Activated B cell treated with CpG ODN at 0.5 μM for 24 hours (primary cell): ENCODE measurements at regions not wholly inside any gene's neighbourhood (a gene's known extent, or its start where the extent isn't known, plus 50 kb on each side); places are given as distances from the start of the nearest gene placed in this dataset.

ENCODE experiments used
- ATAC-seq: fragments of 200-7000 bp; cut with Tn5 transposase; one replicate; pipeline ENCODE4 v1.10.0; 2021; ENCODE audit warnings: low read depth, mild to moderate bottlenecking, moderate library complexity
- CTCF ChIA-PET: fragments of 350-600 bp; sonication (Branson Sonifier 250); formaldehyde crosslinking; loops from one replicate; lab custom pipeline; 2021; ENCODE audit warnings: antibody characterized with exemption; lab: Charles Lee
- POLR2A ChIA-PET: fragments of 350-600 bp; sonication (Branson Sonifier 250); formaldehyde crosslinking; loops from one replicate; lab custom pipeline; 2021; ENCODE audit warnings: antibody characterized with exemption; lab: Charles Lee
- DNase-seq: peaks from one replicate; pipeline ENCODE4 v3.0.0; 2022
- H3K27ac Mint-ChIP-seq: one replicate; pipeline ENCODE4 v1.8.0; 2020; ENCODE audit warnings: mixed read lengths
- H3K27me3 Mint-ChIP-seq: one replicate; pipeline ENCODE4 v1.8.0; 2021; ENCODE audit warnings: mixed read lengths
- H3K36me3 Mint-ChIP-seq: one replicate; pipeline ENCODE4 v1.8.0; 2021; ENCODE audit warnings: low read depth, mixed read lengths
- H3K4me1 Mint-ChIP-seq: one replicate; pipeline ENCODE4 v1.8.0; 2021; ENCODE audit warnings: mixed read lengths
- H3K4me3 Mint-ChIP-seq: one replicate; pipeline ENCODE4 v1.8.0; 2020; ENCODE audit warnings: mild to moderate bottlenecking, mixed read lengths
- H3K9me3 Mint-ChIP-seq: one replicate; pipeline ENCODE4 v1.8.0; 2020; ENCODE audit warnings: mixed read lengths
- CTCF ChIP-seq: fragments of 200-600 bp; IDR thresholded peaks from one replicate; pipeline ENCODE4 v1.8.0; 2022; ENCODE audit warnings: antibody characterized with exemption, mild to moderate bottlenecking
- intact Hi-C: fragments of 100-400 bp; cut with micrococcal nuclease; formaldehyde crosslinking; loops from one replicate; pipeline ENCODE4 v1.15.1; 2024

- ATAC-seq (no peak), DNase-seq (no peak)
- Mint-ChIP-seq H3K9me3 (peaks cover 4% of the 10 kb centered on the region), H3K27ac (no peak overlapping the region), H3K27me3 (no peaks in the 10 kb centered on the region), H3K36me3 (no peaks in the 10 kb centered on the region), H3K4me1 (no peaks in the 10 kb centered on the region), H3K4me3 (no peak overlapping the region)
- ChIA-PET POLR2A (no interaction called here), CTCF (no interaction called here)
- intact Hi-C loops: no loop called here
- no peak for TF ChIP-seq CTCF
Measured at GRCh38 chr2:78601113-78601512, 424.4 kb upstream of the REG3G start.

DNA sequence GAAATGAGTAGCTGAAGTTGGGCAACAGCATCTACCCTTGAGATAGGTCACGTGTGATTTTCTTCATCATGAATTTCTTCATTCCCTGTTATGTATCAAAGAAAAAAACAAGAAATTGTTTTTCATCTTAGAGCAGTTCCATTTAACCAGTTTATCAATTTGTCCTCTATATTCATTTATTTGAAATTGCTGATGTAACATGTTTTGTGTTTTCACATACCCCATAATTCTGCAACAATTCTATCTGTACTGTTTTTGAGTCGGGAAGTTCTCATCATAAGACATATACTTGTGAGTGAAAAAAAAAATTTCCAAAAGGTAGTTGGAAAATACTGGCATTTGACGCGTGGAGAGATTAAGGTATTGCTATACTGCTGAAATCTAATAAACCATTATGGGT, 422.6 kb upstream of the REG3G start:
- intact Hi-C loops: no loop called here
- no peaks in the 10 kb centered on the region for H3K4me1 Mint-ChIP-seq

DNA sequence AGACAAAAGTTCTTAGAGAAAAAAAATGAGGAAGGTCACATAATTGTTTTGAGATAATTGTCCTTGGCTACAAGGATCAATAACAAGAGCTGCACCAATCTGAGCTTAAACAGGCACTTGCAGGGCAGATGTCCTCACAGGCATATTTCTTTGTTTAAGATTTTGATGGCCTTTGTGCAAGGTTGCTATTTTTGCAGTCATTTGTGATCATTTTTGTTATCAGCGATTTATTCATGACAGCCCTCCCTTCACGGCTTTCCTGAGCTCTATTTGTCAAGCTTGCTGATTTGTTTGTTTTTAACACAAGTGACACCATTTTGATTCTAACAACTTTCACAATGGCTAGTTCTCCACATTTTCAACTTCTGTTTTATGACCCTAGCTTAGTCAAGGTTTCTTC, 418.6 kb upstream of the REG3G start:
- Mint-ChIP-seq H3K4me1 (no peaks in the 10 kb centered on the region), H3K36me3 (no peaks in the 10 kb centered on the region), H3K27me3 (no peaks in the 10 kb centered on the region), H3K4me3 (no peak overlapping the region), H3K9me3 (peaks cover 5% of the 10 kb centered on the region), H3K27ac (no peak overlapping the region)
- DNase-seq (no peak), ATAC-seq (no peak)
- POLR2A ChIA-PET: no interaction called here
- no peak for TF ChIP-seq CTCF
- CTCF ChIA-PET: no interaction called here
- intact Hi-C loops: no loop called here

More for the DNA sequence above, 422.6 kb upstream of the REG3G start:
- Mint-ChIP-seq H3K9me3 (no peaks in the 10 kb centered on the region), H3K27me3 (no peaks in the 10 kb centered on the region), H3K27ac (no peak overlapping the region), H3K4me3 (no peak overlapping the region), H3K36me3 (no peaks in the 10 kb centered on the region)
- ChIA-PET POLR2A (no interaction called here), CTCF (no interaction called here)
- DNase-seq: no peak
- TF ChIP-seq CTCF: no peak
- no peak for ATAC-seq

DNA sequence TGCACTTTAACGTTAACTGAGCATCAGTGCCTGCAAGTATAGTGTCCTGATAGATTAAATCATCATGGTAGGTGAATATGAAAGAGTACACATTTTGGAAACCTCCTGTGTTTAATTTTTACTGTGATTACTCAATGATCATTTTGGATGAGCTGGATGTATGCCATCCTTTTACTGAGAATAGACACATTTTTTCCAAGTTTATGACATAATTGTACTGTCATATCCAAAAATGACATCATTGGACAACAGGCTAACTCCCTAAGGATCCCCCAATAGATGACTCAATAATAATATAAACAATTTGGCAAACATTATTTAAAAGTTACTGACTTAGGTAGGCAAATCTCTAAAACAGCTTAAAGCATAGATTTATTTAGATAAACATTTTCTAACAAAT, 410.8 kb upstream of the REG3G start:
- ChIA-PET CTCF (no interaction called here), POLR2A (no interaction called here)
- intact Hi-C loops: no loop called here
- no peak overlapping the region for H3K27ac Mint-ChIP-seq
- no peak overlapping the region for H3K4me3 Mint-ChIP-seq
- no peaks in the 10 kb centered on the region for H3K27me3 Mint-ChIP-seq
- peaks cover 8% of the 10 kb centered on the region for H3K9me3 Mint-ChIP-seq
- H3K36me3 Mint-ChIP-seq: no peaks in the 10 kb centered on the region
- no peaks in the 10 kb centered on the region for H3K4me1 Mint-ChIP-seq
- TF ChIP-seq CTCF: no peak
- ATAC-seq (no peak), DNase-seq (no peak)

DNA sequence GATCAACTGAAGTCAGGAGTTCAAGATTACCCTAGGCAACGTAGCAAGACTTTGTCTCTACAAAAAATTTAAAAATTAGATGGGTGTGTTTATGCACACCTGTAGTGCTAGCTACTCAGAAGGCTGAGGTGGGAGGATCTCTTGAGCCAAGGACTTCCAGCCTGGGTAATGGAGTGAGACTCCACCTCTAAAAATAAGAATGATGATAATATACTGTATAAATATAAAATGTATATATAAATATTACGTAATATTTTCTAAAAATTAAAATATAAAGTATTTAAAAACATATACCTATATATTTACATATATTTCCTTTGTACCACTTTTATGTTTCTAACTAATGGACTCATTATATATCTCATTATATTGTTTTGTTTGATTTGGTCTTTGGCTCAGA, 409.5 kb upstream of the REG3G start:
- no peak for ATAC-seq
- no peaks in the 10 kb centered on the region for H3K27me3 Mint-ChIP-seq
- TF ChIP-seq CTCF: no peak
- no peak overlapping the region for H3K4me3 Mint-ChIP-seq
- ChIA-PET CTCF (no interaction called here), POLR2A (no interaction called here)
- no peak for DNase-seq
- H3K4me1 Mint-ChIP-seq: no peaks in the 10 kb centered on the region
- intact Hi-C loops: no loop called here
- H3K9me3 Mint-ChIP-seq: peaks cover 6% of the 10 kb centered on the region
- H3K36me3 Mint-ChIP-seq: no peaks in the 10 kb centered on the region
- H3K27ac Mint-ChIP-seq: no peak overlapping the region
